Sigmoid colon (tissue), 6 donors: ENCODE measurements at regions not wholly inside any gene's neighbourhood (a gene's known extent, or its start where the extent isn't known, plus 50 kb on each side); places are given as distances from the start of the nearest gene placed in this dataset.

ENCODE experiments used
- DNase-seq: peaks from one replicate; pipeline ENCODE4 v3.0.0-alpha.2; 2019
- H3K27ac ChIP-seq, 4 donors: fragments of 200-600 bp; sonication (generic); one replicate each; pipeline ENCODE4 v1.5.1; 2016 to 2019; ENCODE audit warnings: mild to moderate bottlenecking in 1 of 4
- H3K27me3 ChIP-seq, 3 donors: fragments of 200-600 bp; sonication (generic); one replicate each; pipeline ENCODE4 v1.5.1; 2019; ENCODE audit warnings: mild to moderate bottlenecking in 1 of 3
- H3K36me3 ChIP-seq, 4 donors: fragments of 200-600 bp; sonication (generic); one replicate each; pipeline ENCODE4 v1.5.1; 2016 to 2019
- H3K4me1 ChIP-seq, 4 donors: fragments of 200-600 bp; sonication (generic); one replicate each; pipeline ENCODE4 v1.5.1; 2017 to 2019
- H3K4me3 ChIP-seq, 4 donors: fragments of 200-600 bp; sonication (generic); one replicate each; pipeline ENCODE4 v1.5.1; 2017 to 2019; ENCODE audit warnings: mild to moderate bottlenecking in 2 of 4, moderate library complexity in 1 of 4
- H3K9me3 ChIP-seq, 4 donors: fragments of 200-600 bp in 3 of 4; sonication (generic) in 3 of 4; one replicate each; pipeline versions ENCODE4 v1.5.1 to v1.6.1; 2013 to 2019
- EP300 ChIP-seq, 4 donors: sonication (generic); formaldehyde crosslinking; IDR thresholded peaks; one replicate each; pipeline ENCODE4 v1.6.1; 2017; ENCODE audit warnings: antibody characterized with exemption in 4 of 4
- POLR2A ChIP-seq, 2 donors: fragments of 450-650 bp; IDR thresholded peaks; one replicate each; pipeline ENCODE4 v1.6.1; 2016; ENCODE audit warnings: antibody characterized with exemption in 2 of 2, mild to moderate bottlenecking in 2 of 2, moderate library complexity in 2 of 2
- POLR2AphosphoS5 ChIP-seq, 4 donors: sonication (generic); formaldehyde crosslinking; IDR thresholded peaks; one replicate each; pipeline ENCODE4 v1.6.1; 2017; ENCODE audit warnings: antibody characterized with exemption in 4 of 4
- WGBS, 2 donors: extraction: QIAGEN DNeasy Blood & Tissue Kit; methylation state at CpG; one replicate each; pipeline ENCODE4 v1.1.7; 2013; 5-methylcytosine and 5-hydroxymethylcytosine counted together
- intact Hi-C: fragments of 100-400 bp; cut with DNase I; formaldehyde crosslinking; loops from one replicate; pipeline ENCODE4 v1.15.1; 2023
- TF ChIP-seq, protein P1 (sequence below), 4 experiments: fragments of 450-650 bp in 3 of 4; fragments of 200-600 bp in 1 of 4; IDR thresholded peaks; one replicate each; pipeline ENCODE4 v1.5.1; 2016 to 2019; ENCODE audit warnings: antibody characterized with exemption in 4 of 4, mild to moderate bottlenecking in 3 of 4, moderate library complexity in 2 of 4
- donor health status: healthy with polysubstance abuse.
- donor health status: healthy.

DNA sequence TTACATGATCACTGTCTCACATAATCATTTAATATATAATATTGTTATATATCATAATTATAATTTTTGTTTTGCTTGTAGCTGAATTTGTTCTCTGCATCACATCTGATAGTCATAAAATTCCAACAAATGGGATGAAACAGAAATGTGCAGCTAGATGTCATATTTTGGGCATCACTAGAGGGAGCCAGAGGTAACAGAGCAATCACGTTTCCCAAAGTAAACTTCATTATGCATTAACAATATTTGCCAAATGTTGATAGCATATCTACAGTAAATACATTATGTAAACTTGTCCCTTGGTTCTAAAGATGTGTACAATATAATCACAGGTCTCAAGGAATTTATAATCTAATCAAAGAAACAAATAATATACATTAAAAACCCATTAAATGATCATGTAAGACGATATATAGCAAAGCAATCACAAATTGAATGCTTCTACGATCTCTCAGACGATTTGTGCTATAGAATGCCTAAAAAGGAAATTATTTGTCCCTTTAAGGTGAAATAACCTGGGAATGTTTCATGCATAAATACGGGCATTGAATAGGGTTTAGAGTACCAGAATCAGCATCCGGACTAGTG is 234.2 kb upstream of the MCTP2 start:
- 25 to 62% methylated on average over 6 of the region's 6 CpGs for WGBS, 2 donors
- Histone ChIP-seq H3K36me3 (no peaks in the 10 kb centered on the region), H3K4me3 (no peak overlapping the region), H3K27ac (no peak overlapping the region), H3K9me3 (no peaks in the 10 kb centered on the region), H3K4me1 (peaks cover 0 to 41% (median 17%) of the 10 kb centered on the region in 4 donors), H3K27me3 (no peaks in the 10 kb centered on the region)
- intact Hi-C loops, result loop anchor here (2.0 to 5.0 kb wide), 2 partner anchors 124 to 910 kb away; partner anchors contain the start of gene RGMA
- TF ChIP-seq POLR2AphosphoS5 (IDR thresholded peaks at IDR 0.05), result no peak
- no peak for TF ChIP-seq POLR2A (IDR thresholded peaks at IDR 0.05)
- no peak for TF ChIP-seq EP300 (IDR thresholded peaks at IDR 0.05)
- TF ChIP-seq, protein P1, sequence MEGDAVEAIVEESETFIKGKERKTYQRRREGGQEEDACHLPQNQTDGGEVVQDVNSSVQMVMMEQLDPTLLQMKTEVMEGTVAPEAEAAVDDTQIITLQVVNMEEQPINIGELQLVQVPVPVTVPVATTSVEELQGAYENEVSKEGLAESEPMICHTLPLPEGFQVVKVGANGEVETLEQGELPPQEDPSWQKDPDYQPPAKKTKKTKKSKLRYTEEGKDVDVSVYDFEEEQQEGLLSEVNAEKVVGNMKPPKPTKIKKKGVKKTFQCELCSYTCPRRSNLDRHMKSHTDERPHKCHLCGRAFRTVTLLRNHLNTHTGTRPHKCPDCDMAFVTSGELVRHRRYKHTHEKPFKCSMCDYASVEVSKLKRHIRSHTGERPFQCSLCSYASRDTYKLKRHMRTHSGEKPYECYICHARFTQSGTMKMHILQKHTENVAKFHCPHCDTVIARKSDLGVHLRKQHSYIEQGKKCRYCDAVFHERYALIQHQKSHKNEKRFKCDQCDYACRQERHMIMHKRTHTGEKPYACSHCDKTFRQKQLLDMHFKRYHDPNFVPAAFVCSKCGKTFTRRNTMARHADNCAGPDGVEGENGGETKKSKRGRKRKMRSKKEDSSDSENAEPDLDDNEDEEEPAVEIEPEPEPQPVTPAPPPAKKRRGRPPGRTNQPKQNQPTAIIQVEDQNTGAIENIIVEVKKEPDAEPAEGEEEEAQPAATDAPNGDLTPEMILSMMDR (IDR thresholded peaks at IDR 0.05), result peak; percentile 64 to 78 (median 66)
- DNase-seq, result no peak

DNA sequence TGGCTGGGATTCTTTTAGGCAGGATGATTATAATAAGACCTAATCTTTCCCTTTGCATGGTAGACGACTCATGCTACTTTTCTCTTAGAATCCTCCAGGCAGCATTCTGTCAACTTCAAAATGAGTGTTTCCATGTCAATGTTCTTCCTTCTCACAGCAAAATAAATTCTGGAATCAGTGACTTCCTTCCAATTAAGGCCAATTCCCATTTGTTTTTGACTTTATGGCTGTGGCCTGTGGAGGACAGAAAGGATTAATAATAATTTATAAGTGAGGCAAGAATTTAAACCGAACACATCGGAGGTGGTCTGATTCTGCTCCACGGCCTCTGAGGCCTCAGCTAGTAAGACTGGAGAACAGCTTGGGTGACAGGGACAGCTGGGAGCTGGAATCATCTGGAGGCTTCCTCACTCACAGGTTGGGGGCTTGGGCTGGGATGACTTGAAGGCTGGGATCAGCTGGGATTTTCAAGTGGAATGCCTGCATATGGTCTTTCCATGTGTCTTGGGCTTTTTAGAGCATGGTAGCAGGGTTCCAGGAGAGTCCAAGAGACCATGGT is 241.8 kb upstream of the MCTP2 start:
- peak overlapping the region in 1 of 4 donors; percentile 60 for H3K27ac ChIP-seq

DNA sequence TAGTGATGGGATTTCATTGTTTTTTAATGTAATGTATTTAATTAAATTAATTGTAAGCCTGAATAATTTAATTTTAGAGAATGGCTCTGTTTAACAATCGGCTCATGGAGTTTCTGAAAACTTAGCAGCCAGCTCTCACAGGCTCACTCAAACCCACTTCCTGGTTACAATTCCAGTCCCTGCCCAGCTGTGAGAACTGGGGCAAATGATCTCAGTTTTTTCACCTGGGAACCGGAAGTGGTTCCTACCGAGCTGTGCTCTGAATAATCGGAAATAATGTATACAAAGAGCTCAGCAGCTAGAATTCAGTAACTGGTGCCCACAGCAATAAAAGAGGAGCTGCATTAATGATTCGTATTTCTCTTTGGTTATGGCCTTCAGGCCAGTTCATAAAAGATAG is 244.3 kb upstream of the MCTP2 start:
- Histone ChIP-seq H3K36me3 (no peaks in the 10 kb centered on the region), H3K4me3 (no peak overlapping the region), H3K9me3 (no peaks in the 10 kb centered on the region), H3K27ac (no peak overlapping the region), H3K27me3 (no peaks in the 10 kb centered on the region), H3K4me1 (peaks cover 0 to 18% (median 13%) of the 10 kb centered on the region in 4 donors)
- intact Hi-C loops, result no loop called here
- no peak for DNase-seq
- 50 to 61% methylated on average over 5 of the region's 5 CpGs for WGBS, 2 donors
- no peak for TF ChIP-seq EP300 (IDR thresholded peaks at IDR 0.05)
- no peak for TF ChIP-seq POLR2A (IDR thresholded peaks at IDR 0.05)
- TF ChIP-seq POLR2AphosphoS5 (IDR thresholded peaks at IDR 0.05), result no peak
- TF ChIP-seq, protein P1 (IDR thresholded peaks at IDR 0.05), result no peak

More for the DNA sequence above, 241.8 kb upstream of the MCTP2 start:
- Histone ChIP-seq H3K27me3 (no peaks in the 10 kb centered on the region), H3K9me3 (no peaks in the 10 kb centered on the region), H3K36me3 (no peaks in the 10 kb centered on the region), H3K4me3 (no peak overlapping the region), H3K4me1 (peaks cover 0 to 20% (median 11%) of the 10 kb centered on the region in 4 donors)
- no peak for TF ChIP-seq POLR2AphosphoS5 (IDR thresholded peaks at IDR 0.05)
- TF ChIP-seq, protein P1 (IDR thresholded peaks at IDR 0.05), result no peak
- TF ChIP-seq EP300 (IDR thresholded peaks at IDR 0.05), result no peak
- no peak for TF ChIP-seq POLR2A (IDR thresholded peaks at IDR 0.05)
- no peak for DNase-seq
- WGBS, 2 donors, result 74 to 80% methylated on average over 4 of the region's 4 CpGs
- intact Hi-C loops, result no loop called here

DNA sequence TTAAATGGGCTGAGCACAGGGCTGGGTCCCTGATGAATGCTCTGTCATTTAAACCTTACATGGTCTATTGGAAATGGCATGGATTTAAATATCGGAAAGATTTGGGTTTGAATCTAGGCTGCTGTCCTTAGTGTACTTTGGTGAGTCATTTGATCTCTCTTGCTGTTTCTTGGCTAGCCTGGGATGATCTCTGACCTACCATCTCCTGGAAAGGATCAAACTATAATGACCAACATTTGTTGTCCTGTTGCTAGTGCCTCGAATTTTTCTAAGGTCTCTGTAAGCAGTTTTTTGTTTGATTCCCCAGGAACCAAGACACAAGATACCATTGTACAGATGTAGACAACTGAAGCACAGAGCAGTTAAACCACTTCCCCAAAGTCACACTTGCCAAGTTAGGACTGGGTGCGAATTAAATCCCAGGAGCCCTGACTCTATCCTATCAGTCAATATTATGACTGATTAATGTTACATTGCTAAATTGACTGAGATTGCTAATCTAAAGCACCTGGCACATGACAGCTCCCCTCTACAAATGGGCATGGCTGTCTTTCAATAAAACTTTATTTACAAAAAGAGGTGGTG is 244.9 kb upstream of the MCTP2 start:
- WGBS, 2 donors, result 56 to 67% methylated on average over 3 of the region's 3 CpGs
- no peaks in the 10 kb centered on the region for H3K9me3 ChIP-seq
- H3K4me3 ChIP-seq, result no peak overlapping the region
- no peak for TF ChIP-seq POLR2A (IDR thresholded peaks at IDR 0.05)
- TF ChIP-seq EP300 (IDR thresholded peaks at IDR 0.05), result no peak
- TF ChIP-seq, protein P1 (IDR thresholded peaks at IDR 0.05), result no peak
- no peak for TF ChIP-seq POLR2AphosphoS5 (IDR thresholded peaks at IDR 0.05)
- H3K27me3 ChIP-seq, result no peaks in the 10 kb centered on the region
- H3K36me3 ChIP-seq, result no peaks in the 10 kb centered on the region
- intact Hi-C loops, result no loop called here
- no peak overlapping the region for H3K27ac ChIP-seq
- DNase-seq, result no peak
- H3K4me1 ChIP-seq, result peaks cover 0 to 18% (median 13%) of the 10 kb centered on the region in 4 donors
